Pancreas (tissue), 10 donors: ENCODE measurements at regions not wholly inside any gene's neighbourhood (a gene's known extent, or its start where the extent isn't known, plus 50 kb on each side); places are given as distances from the start of the nearest gene placed in this dataset.

Experiments used
- ATAC-seq, 4 donors: fragments of 200-7000 bp; cut with Tn5 transposase; one replicate each; pipeline versions ENCODE4 v1.8.0 to v1.9.1; 2020; ENCODE audit warnings: mild to moderate bottlenecking in 4 of 4, moderate library complexity in 4 of 4
- DNase-seq, 6 donors: peaks; one replicate each; pipeline ENCODE4 v3.0.0-alpha.2; 2020
- FAIRE-seq: peaks from 2 replicates; lab custom pipeline; 2012; peaks lifted over from hg19 to GRCh38; lab: Jason Lieb, UNC
- H3K27ac ChIP-seq, 4 donors: fragments of 200-600 bp; sonication (generic); 1 replicate in 3 of 4; 2 replicates in 1 of 4; pipeline versions ENCODE4 v1.5.0 to v1.8.0; 2020
- H3K27me3 ChIP-seq, 4 donors: fragments of 200-600 bp; one replicate each; pipeline ENCODE4 v1.8.0; 2021
- H3K36me3 ChIP-seq, 3 donors: fragments of 200-600 bp; sonication (generic) in 1 of 3; one replicate each; pipeline versions ENCODE4 v1.5.0 to v1.8.0; 2020 to 2021
- H3K4me1 ChIP-seq, 3 donors: fragments of 200-600 bp; one replicate each; pipeline ENCODE4 v1.8.0; 2021
- H3K4me3 ChIP-seq, 4 donors: fragments of 200-600 bp; sonication (generic) in 2 of 4; one replicate each; pipeline versions ENCODE4 v1.5.0 to v1.8.0; 2020 to 2021
- H3K9me3 ChIP-seq, 4 donors: fragments of 200-600 bp; one replicate each; pipeline ENCODE4 v1.8.0; 2021
- WGBS, 2 donors: extraction: QIAGEN DNeasy Blood & Tissue Kit; methylation state at CpG; one replicate each; pipeline ENCODE4 v1.1.7; 2013; 5-methylcytosine and 5-hydroxymethylcytosine counted together
- intact Hi-C, 3 donors: fragments of 100-400 bp; cut with DNase I; formaldehyde crosslinking; loops; one replicate each; pipeline versions ENCODE4 v1.11.1 to v1.14.2; 2022
- TF ChIP-seq, protein P1 (sequence below), 4 donors: fragments of 200-600 bp; sonication (generic) in 3 of 4; IDR thresholded peaks; one replicate each; pipeline versions ENCODE4 v1.5.0 to v1.8.0; 2021; ENCODE audit warnings: antibody characterized with exemption in 4 of 4
- donor health status: healthy with polysubstance abuse.
- donor health status: DM: no; HTN: no; CAD: no; lungs with moderate emphysema.
- donor health status: DM: no; HTN: no; CAD: no.
- donor health status: control.
- donor health status: control.
- donor health status: Bipolar disorder and iron deficiency.
- donor health status: DM: yes; HTN: yes; CAD: no.
- donor health status: DM: no; HTN: no; CAD: no.
- donor health status: DM: no; HTN: no; CAD: no.
- donor health status: DM: yes; HTN: yes; CAD: no.

DNA sequence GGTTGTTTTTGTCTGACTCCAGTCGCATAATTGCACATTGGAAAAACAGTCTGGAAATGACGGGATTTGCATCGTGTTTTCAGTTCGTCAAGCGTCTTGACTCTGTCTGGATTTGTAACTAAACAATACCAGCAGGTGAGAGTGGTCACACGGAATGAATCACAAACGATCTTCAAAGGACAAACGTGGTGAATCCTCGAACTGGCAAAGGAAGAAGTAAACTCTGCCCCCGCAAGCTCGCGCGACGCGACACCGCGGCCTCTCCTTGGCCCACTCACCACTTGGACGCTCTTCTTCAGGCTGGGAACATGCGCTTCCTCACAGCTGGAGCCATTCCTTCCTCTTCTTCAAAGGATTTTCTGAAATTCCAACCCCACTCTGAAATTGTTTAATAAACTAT, 352.6 kb downstream of the THBS2 start:
- ATAC-seq = no peak
- TF ChIP-seq, protein P1, sequence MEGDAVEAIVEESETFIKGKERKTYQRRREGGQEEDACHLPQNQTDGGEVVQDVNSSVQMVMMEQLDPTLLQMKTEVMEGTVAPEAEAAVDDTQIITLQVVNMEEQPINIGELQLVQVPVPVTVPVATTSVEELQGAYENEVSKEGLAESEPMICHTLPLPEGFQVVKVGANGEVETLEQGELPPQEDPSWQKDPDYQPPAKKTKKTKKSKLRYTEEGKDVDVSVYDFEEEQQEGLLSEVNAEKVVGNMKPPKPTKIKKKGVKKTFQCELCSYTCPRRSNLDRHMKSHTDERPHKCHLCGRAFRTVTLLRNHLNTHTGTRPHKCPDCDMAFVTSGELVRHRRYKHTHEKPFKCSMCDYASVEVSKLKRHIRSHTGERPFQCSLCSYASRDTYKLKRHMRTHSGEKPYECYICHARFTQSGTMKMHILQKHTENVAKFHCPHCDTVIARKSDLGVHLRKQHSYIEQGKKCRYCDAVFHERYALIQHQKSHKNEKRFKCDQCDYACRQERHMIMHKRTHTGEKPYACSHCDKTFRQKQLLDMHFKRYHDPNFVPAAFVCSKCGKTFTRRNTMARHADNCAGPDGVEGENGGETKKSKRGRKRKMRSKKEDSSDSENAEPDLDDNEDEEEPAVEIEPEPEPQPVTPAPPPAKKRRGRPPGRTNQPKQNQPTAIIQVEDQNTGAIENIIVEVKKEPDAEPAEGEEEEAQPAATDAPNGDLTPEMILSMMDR (IDR thresholded peaks at IDR 0.05) = no peak
- no peak overlapping the region for H3K27ac ChIP-seq
- WGBS, 2 donors = 85 to 91% methylated on average over 19 of the region's 19 CpGs
- no peaks in the 10 kb centered on the region for H3K9me3 ChIP-seq
- intact Hi-C loops = no loop called here
- no peaks in the 10 kb centered on the region for H3K27me3 ChIP-seq
- H3K4me3 ChIP-seq = no peak overlapping the region
- H3K4me1 ChIP-seq = no peaks in the 10 kb centered on the region
- no peak for FAIRE-seq
- H3K36me3 ChIP-seq = no peaks in the 10 kb centered on the region
- DNase-seq = no peak

DNA sequence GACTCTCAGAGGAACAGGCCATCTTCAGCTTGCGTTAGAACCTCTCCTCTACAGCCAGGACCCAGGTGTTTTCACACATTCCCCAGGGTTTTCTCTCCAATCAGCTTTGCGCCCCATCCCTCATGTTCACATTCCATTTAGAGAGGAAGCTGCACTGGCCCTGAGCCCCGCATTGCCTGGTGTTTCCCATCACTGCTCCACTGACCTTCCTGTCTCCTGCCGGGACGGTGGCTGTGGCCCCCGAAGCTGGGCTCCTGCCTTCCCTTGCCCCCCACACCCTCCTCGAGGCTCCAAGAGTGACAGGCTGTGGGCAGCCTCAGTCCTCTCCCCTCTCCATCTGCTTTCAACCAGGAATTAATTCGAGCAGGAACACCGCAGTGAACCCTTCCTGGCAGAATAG, 357.3 kb downstream of the THBS2 start:
- Histone ChIP-seq H3K4me3 (no peak overlapping the region), H3K27me3 (no peaks in the 10 kb centered on the region), H3K9me3 (no peaks in the 10 kb centered on the region), H3K4me1 (no peaks in the 10 kb centered on the region), H3K27ac (peak overlapping the region; percentile 22 to 73 (median 50)), H3K36me3 (no peaks in the 10 kb centered on the region)
- intact Hi-C loops = no loop called here
- ATAC-seq = peak in 1 of 4 donors; percentile 3
- 70 to 76% methylated on average over 9 of the region's 9 CpGs for WGBS, 2 donors
- no peak for FAIRE-seq
- TF ChIP-seq, protein P1 (IDR thresholded peaks at IDR 0.05) = no peak
- DNase-seq = no peak

DNA sequence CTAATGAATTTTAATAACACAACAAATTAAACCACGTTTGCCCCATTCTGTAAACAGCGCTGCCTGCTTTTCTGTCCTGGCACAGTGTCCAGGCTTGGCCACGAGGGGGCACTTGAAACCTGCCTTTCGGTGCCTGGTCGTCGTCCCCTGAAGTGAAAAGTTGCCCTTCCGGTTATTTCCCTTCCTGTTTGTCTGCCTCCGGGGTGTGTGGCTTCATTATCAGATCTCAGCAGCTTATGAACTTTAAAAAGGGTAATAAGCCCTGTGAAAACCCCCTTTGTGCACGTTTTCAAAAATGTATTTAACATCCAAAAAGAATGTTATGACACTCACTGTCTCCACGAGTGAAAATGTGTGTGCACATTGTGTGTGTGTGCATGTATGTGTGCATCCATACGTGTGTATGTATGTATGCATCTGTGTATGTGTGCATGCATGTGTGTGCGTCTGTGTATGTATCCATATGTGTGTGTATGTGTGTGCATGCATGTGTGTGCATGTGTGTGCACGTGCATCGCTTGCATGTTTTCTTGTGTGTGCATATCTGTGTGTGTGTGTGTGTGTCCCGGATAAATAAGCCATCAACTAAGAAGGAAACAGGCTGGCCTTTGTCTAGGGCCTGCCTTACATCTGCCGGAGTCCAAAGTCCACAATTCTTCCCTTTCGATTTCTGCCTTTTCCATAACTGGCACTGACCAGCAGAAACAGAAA, 358.4 kb downstream of the THBS2 start:
- Histone ChIP-seq H3K9me3 (no peaks in the 10 kb centered on the region), H3K27me3 (no peaks in the 10 kb centered on the region), H3K27ac (peak overlapping the region in 3 of 4 donors; percentile 22 to 73 (median 71)), H3K36me3 (no peaks in the 10 kb centered on the region), H3K4me3 (peak overlapping the region in 1 of 4 donors; percentile 5), H3K4me1 (no peaks in the 10 kb centered on the region)
- intact Hi-C loops = no loop called here
- 14 to 17% methylated on average over 17 of the region's 17 CpGs for WGBS, 2 donors
- DNase-seq (peak; percentile 78 to 91 (median 86)), ATAC-seq (peak; percentile 92 to 99 (median 98)), FAIRE-seq (peak; percentile 83)
- TF ChIP-seq, protein P1 (IDR thresholded peaks at IDR 0.05) = peak; percentile 84 to 89 (median 85)

DNA sequence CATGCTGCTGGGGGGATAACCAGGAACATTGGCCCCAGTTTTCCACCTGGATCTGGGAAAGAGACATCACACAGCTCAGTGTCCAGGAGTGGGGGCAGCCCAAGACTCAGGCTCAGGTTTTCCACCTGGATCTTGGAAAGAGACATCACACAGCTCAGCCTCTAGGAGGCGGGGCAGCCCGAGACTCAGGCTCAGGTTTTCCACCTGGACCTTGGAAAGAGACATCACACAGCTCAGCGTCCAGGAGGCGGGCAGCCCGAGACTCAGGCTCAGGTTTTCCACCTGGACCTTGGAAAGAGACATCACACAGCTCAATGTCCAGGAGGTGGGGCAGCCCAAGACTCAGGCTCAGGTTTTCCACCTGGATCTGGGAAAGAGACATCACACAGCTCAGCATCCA, 361.6 kb downstream of the THBS2 start:
- DNase-seq = no peak
- TF ChIP-seq, protein P1 (IDR thresholded peaks at IDR 0.05) = no peak
- intact Hi-C loops = no loop called here

DNA sequence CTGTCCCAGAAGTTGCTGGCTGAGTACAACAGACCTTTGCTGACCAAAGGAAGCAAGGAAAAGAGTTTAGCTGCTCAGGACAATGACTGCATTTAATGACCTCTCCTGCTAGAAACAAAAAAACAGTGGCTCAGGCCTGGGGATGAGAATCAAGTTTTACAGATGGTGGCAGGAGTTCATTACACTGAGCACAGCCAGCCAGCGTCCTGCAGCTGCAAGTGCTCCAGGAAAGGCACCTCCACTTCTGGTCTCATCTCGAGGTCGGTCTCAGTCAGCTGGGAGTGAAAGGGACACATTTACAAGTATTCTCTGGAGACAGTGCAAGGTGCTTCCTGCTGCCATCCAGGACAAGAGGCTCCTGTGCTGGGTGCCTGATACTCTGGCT, 362.7 kb downstream of the THBS2 start:
- intact Hi-C loops = no loop called here
- no peak overlapping the region for H3K4me3 ChIP-seq
- ATAC-seq (no peak), DNase-seq (no peak), FAIRE-seq (no peak)
- H3K9me3 ChIP-seq = no peaks in the 10 kb centered on the region
- H3K27ac ChIP-seq = no peak overlapping the region
- H3K4me1 ChIP-seq = no peaks in the 10 kb centered on the region
- H3K36me3 ChIP-seq = no peaks in the 10 kb centered on the region
- TF ChIP-seq, protein P1 (IDR thresholded peaks at IDR 0.05) = no peak
- no peaks in the 10 kb centered on the region for H3K27me3 ChIP-seq
- 55 to 57% methylated on average over 3 of the region's 3 CpGs for WGBS, 2 donors

More for the DNA sequence above, 361.6 kb downstream of the THBS2 start:
- ATAC-seq (no peak), FAIRE-seq (no peak)
- H3K4me3 ChIP-seq = no peak overlapping the region
- H3K36me3 ChIP-seq = no peaks in the 10 kb centered on the region
- no peaks in the 10 kb centered on the region for H3K27me3 ChIP-seq
- no peak overlapping the region for H3K27ac ChIP-seq
- H3K4me1 ChIP-seq = no peaks in the 10 kb centered on the region
- 41 to 50% methylated on average over 5 of the region's 5 CpGs for WGBS, 2 donors
- no peaks in the 10 kb centered on the region for H3K9me3 ChIP-seq
